ENCODE measurements at regions not wholly inside any gene's neighbourhood (a gene's known extent, or its start where the extent isn't known, plus 50 kb on each side); places are given as distances from the start of the nearest gene placed in this dataset.
"Not testable (repeated sequence)": the region's sequence is repeated elsewhere in the genome, so short reads cannot be mapped to it uniquely, and the experiment has no call there.

DNA sequence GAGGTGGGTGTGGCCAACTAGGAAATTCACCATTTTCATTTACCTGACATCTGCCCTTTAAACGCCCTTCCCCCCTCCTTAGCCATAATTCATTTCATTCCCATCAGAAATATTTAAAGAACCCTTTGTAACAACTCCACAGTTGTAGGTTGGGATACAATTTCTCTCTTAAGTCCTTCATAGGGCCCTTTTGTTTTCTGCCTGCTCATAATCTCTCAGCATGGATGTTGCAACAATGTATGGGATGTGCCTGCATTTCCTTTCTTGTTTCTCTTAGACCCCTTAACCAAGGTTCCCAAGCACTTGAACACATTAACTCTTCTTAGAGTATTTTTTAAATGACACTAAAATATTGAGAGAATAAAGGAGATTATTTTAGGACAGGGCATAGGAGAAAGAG lies 51.7 kb upstream of the MYO10 start:
- no peak for DNase-seq

DNA sequence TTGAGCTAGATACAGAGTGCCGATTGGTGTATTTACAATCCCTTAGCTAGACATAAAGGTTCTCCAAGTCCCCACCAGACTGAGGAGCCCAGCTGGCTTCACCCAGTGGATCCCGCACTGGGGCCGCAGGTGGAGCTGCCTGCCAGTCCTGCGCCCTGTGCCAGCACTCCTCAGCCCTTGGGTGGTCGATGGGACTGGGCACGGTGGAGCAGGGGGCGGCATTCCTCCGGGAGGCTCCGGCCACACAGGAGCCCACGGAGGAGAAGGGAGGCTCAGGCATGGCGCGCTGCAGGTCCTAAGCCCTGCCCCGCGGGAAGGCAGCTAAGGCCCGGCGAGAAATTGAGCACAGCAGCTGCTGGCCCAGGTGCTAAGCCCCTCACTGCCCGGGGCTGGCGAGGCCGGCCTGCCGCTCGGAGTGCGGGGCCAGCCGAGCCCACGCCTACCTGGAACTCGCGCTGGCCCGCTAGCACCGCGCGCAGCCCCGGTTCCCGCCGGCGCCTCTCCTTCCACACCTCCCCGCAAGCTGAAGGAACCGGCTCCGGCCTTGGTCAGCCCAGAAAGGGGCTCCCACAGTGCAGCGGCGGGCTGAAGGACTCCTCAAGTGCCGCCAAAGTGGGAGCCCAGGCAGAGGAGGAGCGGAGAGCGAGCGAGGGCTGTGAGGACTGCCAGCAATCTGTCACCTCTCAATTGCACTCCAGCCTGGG lies 54.9 kb upstream of the MYO10 start:
- DNase-seq = not testable (repeated sequence)

DNA sequence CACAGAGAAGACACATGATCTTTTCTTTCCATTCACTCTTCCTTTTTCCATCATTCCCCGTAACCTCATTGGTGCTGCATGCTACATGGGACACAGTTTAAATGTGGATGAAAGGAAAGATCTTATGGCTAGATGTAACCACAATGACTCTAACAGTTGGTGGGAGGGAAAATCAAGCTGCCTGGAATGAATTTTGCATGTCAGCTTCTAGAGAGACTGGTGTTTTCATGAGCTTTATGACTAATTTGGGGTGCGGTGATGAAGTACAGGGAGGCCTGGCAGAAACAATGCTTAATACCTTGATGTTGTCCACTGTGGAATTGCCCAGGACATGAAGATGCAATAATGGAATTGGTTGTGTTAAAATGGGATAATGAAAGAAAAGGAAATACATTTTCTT lies 55.9 kb upstream of the MYO10 start:
- no peak for DNase-seq

DNA sequence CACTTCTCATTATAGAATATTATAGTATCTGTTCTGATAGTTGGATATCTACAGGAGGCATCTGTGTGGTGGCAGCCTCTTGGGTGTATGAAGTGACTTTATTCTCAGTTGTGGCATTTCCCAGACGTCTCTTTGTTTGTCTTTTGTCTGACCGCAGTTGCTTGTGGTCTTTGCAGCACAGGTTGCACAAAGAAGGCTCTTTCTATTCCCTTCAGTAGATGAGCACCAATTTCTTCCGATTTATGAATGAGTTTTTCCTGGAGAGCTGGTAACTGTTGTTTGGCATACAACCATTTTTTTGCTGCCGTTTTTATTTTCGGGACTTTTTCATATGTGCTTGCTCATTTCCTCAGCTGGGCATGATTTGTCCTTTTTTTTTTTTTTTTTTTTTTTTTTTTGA lies 56.4 kb upstream of the MYO10 start:
- no peak for DNase-seq

DNA sequence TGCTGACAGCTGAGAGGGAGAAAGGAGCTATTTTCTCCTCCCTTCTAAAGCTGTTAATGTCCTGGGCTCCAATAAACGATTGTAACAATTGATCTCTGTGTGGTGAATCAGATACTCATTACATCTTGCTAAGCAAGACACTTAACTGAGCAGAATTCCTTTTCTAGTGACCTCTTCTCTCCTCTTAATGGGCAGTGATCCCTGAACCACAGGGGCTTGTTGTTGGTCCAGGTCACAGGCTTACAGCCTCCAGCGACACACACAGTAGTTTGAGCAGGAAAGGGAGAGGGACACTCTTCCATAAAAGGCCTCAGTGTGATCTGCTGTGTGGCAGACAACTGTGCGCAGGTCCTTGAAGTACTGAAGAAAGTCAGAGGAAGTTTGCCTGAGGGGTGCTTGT lies 58.5 kb upstream of the MYO10 start:
- no peak for DNase-seq

DNA sequence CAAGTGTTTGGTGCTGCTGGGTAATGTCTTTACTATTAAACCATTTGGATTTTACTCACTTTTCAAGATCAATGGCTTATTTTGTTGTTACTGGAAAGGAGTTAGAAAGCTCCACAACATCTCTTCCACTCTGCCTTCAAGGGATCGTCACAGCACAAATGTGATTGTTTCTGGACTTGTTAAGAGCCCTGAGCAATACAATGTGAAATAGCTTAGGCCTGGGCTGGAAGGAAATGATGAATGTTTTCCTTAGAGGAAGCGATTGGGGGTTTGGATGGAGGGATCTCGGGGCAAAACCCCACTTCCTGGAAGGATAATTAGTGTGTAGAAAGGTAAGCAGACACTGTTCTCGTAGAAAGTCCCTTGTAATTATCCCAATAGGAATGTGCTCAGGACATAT lies 59.3 kb upstream of the MYO10 start:
- DNase-seq = no peak

DNA sequence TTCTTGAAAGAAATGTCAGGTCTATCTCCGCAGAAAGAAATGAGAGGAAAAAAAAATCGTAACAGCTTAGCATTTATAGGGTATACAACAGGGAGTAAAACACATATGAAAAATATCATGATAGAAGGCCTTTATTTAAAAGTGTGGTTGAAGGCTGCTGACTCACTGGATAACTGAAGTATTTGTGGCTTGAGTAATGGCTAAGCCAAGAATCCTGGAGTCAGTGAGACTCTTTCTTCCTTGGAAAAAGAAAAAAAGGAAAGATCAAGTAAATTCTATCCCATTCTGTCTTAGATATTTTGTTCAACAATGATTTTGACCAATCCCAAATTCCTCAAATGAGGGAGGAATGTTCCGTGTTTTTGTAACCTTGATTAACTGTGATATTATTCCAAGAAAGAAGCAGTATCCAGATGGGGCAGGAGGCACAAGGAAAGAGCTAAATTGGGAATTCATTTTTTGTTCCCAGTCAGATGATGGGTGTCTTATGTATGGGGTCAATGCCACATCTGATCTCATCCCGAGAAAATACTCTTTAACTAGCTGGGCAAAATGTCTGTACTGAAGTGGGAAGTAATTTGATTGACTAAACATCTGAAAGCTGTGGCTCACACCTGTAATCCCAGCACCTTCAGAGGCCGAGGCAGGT lies 64.3 kb upstream of the MYO10 start:
- no peak for DNase-seq

DNA sequence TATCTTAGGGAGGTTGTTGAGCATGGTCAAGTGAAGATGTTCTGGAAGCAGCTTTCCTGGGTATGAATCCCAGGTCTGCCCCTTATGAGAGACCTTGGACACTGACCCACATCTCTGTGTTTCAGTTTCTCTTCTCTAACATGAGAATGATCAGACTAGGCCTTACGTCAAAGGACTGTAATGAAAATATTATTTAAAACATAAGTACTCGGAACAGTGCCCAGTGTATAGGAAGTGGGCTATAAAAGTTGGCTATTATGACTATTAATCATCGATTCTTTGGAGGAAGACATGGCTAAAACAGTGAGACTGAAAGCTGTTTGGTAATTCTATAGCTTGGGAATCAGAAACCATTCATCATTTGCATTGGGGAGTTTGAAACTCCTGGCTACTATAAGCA lies 65.3 kb upstream of the MYO10 start:
- DNase-seq = no peak

DNA sequence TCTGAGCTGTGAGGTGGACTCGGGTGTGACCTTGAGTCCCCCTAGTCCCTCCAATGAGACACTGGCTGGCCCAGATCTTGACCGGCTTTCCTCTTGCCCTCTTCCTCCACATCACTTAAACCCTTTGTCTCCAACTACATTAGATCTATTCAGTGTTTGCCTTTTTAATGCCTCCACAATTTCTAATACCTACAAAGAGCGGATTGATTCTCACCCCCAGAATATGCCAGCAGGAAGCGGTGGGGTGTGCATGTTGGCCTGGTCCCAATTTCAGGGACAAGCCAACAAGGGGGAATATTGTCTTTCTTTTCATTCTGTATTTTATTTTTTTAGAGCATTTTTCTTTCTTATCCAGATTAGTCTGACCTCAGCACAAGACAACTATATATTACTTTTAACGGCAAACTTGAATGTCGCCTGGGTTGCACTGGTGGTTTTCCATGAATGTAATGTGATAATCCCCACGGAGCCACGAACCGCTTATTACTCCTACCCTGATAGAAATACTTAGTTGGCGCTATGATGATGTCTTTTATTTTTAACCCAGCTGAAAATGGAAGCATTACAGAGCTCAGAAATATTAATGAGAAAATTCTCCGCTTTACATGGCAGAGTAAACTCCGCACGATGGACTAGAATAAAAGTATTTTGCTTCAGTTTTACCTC lies 68.5 kb upstream of the MYO10 start:
- DNase-seq = no peak

DNA sequence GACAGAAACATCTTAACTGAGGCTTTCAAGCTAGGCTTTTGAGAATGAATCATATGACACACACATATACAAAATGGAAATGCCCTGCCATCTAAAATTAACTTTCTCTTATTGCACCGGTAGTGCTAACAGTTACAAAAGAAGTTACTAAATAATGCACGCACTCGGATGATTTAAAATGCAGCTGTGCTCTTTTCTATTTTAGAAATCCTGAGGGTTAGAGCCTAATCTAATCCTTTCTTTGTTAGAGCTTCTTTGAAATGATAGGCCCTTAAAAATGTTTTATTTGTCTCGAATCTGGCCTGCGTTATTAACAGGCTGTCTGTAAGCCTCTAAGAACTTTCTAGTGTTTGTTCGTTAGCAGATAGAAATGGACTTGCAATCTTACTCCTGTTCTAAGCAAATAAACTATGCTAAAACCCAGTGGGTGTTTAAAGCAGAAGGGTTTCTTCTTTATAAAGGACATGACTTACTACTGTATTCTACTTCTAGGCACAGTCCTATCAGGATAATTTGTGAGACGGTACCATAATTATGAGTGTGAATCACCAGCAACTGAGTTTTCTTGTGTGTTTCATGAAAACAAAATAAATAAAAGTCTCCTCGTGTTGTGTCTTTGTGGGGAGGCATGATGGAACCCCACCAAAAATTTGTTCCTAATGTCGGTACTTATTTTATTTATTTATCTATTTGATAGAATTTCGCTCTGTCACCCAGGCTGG lies 69.2 kb upstream of the MYO10 start:
- DNase-seq = no peak

DNA sequence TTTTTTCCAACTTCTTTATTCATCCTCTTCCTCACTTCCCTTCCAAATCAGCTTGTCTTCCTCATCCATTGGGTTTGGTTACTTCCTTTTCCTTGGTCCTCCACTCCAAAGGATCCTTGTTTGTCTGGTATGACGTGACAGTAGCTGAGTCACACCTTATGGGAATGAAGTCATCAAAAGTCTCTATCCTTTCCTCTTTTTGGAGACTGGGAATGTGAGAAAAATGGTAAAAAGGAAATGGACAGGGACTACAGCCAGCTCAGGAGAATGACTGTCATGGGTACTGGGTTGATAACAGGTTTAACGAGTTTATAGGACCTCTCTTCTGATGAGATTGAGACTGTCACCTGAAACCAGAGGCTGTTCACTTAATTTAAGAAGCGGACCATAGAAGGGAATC lies 76.2 kb upstream of the MYO10 start:
- no peak for DNase-seq

DNA sequence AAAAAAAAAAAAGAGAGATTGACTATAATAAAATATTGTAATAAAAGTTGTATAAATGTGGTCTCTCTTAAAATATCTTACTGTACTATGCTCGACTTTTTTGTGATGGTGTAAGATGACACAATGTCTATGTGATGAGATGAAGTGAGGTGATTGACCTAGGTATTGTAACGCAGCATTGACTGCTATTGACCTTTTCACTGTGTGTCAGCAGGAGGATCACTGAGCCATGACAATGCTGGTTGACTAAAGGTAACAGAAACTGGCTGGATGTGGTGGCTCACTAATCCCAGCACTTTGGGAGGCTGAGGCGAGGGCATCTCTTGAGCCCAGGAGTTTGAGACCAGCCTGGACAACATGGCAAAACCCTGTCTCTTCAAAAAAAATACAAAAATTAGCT lies 78.6 kb upstream of the MYO10 start:
- DNase-seq = no peak

DNA sequence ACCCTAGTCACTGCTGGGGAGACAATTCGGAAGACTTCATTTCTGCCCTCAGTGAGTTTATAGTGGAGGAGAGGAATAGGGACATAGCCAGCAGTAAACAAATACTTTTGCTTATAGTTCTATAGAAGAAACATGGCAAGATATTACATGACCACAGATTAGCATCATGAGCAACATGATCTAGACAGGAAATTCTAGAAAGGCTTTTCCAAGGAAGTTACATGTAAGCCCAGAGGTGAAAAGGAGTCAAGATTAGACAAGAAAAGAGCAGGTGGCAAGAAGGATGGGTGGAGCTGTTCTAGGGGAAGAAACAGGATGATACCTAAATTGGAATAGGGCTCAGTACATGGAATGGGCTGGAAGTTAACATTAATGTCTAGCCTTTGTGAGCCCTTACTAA lies 82.8 kb upstream of the MYO10 start:
- DNase-seq = no peak

DNA sequence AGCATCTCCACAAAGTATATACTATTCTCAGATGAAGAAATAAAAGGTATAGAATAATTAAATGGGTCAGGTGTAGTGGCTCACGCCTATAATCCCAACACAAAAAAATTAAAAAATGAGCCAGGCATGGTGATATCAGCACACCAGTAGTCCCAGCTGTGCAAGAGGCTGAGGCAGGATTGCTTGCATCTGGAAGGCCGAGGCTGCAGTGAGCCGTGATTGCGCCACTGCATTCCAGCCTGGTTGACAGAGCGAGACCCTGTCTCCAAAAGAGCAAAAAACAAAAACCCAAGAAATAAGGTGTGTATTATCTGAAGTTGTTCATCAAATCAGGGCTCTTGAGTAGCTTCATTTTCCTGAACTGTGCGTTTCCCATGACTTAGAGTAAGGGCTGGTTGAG lies 83.2 kb upstream of the MYO10 start:
- no peak for DNase-seq

DNA sequence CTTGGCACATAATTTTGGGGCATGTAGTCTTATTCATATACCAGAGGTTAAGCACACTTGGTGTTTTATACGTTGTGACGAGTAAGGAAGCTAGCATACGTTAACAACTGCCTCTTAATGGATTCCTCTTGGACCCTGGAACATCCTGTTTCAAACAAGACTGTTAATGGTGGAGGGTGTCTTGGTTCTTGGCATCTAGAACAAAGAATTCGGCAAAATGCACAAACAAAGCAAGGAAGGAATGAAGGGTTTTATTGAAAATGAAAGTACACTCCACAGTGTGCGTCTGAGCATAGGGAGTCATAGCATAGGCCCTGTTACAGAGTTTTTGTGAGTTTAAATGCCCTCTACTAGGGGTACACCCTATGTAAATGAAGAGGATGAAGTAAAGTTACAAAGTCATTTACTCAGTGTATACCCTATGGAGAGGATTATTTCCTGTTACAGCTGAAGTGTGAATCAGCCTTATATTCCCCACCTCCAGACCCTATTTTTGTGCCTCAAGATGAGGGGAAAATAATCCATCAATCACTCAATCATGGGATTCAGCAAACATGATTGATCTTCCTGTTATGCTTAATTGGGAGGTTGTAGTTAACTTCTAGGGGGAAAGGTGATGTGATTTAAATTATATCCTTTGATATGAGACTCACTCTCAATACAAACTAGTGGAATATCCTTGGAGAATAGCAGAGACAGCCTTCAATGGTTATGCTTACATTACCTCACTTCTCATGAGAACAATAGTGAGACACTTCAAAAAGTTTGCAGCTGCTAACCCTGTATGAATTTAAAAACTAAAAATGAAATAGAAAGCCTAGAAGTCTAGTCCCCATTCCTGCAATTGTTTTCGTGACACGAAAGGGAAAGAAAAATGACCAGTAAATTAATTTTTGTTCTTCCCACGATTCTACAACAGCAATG lies 84.9 kb upstream of the MYO10 start:
- DNase-seq = no peak

DNA sequence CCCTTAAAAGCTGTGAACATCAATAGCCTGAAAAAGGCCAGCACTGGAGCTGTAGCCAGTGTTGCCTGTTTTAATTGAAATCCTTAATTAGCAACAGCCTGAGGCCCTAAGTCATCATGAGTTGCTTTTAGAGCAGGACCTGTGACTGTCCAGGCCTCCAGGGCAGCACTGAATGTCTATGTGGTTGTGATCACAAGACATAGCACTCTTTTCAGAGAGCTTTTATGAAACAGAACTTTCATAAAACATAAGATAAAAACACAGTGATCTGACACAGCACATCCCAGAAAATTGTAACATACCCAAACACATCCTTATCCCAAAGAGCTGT lies 85.5 kb upstream of the MYO10 start:
- no peak for DNase-seq

DNA sequence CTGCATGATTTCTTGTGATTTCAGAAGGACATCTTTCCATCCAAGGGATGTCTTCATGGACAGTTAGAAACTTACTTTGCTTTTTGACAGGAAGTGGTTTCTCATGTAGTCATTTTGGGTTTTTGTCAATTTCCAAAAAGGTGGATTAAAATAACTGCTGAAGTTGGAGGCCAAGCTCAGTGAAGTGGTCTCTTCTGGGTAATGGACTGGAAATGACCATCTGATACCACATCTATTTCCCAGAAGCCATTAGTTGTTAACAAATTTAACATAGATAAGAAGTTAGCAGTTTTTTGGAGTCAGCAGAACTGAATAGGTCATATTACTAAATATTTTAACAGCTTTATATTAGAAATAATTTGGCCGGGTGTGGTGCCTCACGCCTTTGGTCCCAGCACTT lies 86.2 kb upstream of the MYO10 start:
- no peak for DNase-seq

DNA sequence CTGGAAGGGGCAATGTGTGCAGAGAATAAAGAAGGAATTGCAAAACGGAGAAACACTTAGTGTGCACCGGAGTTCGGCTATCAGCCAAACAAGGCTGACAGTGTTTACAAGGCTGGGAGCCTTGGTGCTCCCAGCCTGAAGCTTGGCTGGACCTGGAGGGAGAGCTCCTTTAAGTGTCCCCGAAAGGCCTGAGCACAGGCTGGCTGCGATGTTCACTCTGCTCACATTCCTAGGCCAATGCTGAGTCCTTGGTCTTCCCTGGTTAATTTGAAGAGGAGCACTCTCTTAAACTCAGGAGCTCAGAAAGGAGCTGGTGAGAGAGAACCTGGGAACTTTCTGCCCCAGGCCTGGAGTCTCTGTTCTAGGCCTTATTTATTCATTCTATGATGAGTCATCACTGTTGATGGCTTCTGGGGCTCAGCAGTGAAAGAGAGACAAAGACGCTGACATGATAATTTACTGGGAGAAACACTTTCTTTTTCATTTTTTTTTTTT lies 88.6 kb upstream of the MYO10 start:
- DNase-seq = no peak

DNA sequence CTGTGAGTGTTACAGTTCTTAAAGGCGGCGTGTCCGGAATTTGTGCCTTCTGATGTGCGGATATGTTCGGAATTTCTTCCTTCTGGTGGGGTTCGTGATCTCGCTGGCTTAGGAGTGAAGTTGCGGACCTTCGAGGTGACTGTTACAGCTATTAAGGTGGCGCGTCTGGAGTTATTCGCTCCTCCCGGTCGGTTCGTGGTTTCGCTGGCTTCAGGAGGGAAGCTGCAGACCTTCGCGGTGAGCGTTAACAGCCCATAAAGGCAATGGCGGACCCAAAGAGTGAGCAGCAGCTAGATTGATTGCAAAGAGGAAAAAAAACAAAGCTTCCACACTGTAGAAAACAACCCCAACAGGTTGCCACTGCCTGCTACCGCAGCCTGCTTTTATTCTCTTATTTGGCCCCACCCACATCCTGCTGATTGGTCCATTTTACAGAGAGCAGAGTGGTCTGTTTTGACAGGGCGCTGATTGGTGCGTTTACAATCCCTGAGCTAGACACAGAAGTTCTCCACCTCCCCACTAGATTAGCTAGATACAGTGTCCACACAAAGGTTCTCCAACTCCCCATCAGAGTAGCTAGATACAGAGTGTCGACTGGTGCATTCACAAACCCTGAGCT lies 95.7 kb upstream of the MYO10 start:
- DNase-seq = not testable (repeated sequence)

DNA sequence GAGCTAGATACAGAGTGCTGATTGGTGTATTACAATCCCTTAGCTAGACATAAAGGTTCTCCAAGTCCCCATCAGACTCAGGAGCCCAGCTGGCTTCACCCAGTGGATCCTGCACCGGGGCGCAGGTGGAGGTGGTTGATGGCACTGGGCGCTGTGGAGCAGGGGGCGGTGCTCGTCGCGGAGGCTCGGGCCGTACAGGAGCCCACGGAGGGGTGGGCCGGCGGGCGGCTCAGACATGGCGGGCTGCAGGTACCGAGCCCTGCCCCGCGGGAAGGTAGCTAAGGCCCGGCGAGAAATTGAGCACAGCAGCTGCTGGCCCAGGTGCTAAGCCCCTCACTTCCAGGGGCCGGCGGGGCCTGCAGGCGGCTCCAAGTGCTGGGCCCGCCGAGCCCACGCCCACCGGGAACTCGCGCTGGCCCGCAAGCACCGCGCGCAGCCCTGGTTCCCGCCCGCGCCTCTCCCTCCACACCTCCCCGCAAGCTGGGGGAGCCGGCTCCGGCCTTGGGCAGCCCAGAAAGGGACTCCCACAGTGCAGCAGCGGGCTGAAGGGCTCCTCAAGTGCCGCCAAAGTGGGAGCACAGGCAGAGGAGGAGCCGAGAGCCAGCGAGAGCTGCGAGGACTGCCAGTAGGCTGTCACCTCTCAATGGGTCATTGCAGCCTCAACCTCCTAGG lies 96.4 kb upstream of the MYO10 start:
- DNase-seq = not testable (repeated sequence)

DNA sequence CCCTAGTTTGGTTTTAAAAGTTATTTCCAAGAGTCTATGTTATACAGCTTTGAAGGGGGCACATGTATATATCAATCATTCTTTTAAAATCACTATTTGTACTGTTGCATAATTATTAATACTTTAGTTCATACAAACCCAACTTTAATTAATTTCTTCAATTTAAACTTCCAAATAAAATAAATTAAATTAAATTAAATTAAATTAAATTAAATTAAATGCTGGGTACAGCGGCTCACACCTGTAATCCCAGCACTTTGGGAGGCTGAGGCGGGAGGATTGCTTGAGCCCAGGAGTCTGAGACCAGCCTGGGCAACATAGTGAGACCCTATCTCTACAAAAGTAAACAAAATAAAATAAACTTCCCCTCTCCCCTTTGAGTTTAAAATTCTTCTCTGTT lies 98.9 kb upstream of the MYO10 start:
- DNase-seq = not testable (repeated sequence)

DNA sequence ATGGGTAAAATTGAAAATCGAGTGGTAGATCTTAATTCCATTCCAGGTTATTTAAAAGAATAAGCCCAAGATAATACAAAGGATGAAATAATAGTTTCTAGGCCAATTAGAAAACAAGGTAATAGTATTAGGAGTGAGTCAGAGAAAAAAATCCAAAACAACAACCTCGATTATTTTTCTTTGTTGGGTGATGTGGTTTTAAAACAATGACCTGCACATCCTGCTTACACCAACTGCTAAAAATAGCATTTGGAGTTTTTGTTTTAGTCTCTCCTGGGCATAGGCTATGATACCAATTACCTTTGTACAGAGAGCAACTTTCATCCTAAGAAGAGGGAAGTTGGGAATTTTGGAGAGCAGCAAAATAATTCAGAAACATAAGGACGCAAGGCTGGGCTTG lies 101.7 kb upstream of the MYO10 start:
- DNase-seq = no peak

All from NCI-H187 treated with DMSO at 0.1 percent for 48 hours (cell line).